HS-5 (cell line): ENCODE measurements at regions not wholly inside any gene's neighbourhood (a gene's known extent, or its start where the extent isn't known, plus 50 kb on each side); places are given as distances from the start of the nearest gene placed in this dataset.

Experiments
- DNase-seq: peaks from one replicate; pipeline ENCODE4 v3.0.0-alpha.2; 2012; ENCODE audit warnings: low read depth

DNA sequence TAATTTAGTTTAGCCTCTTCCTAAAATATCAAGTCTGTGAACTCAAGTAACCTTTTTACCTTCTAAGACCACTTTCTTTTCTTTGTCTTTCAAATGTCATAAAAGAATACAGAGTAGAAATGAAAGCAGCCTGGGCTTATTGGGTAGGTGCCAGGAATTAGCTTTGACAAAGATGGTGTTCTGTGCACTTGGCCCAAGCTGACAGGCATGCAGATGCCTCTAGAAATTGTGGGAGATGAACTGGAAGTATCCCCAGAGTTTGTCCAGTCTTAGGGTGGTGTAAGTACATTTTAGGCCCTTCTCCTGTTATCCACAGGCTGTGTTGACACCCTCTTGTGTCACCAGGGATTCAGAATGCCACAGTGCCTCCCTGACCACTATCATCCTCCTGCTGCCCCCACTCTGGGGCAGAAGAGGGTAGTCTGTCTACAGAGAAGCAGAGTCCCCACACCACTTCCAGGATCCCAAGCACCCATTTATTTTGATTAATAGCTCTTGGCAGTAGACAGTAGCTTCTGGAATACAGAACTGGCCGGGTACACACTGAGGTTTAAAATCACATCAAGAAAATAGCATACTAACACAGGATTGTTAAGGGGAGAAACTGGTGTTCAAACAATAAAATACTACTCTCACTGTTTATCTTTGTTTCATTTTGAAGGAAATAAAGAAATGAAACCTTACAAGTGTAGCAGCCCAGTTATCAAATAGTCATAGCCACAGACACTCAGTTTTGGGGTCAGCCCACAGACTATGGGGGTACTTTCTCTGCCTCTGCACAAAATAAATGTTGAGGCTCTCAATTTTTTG lies 343.2 kb downstream of the KCNRG start:
- no peak for DNase-seq

DNA sequence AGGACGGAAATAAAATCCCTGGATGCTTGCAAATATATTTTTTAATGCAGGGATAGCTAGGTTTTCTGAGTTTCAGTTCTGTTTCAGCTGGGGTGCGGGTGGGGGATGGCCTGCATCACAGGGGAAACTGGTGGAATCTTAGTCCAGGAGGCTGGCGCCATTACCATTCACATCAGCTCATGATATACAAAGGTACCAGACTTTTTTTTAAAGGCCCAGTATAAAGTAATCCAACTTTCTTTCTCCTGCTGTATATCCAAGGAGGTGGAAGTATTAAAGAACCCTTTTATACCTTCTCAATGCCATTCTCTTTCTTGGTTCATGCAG lies 343.8 kb downstream of the KCNRG start:
- no peak for DNase-seq

GRCh38 chr13:50359779-50360178 lies 344.5 kb downstream of the KCNRG start:
- no peak for DNase-seq

DNA sequence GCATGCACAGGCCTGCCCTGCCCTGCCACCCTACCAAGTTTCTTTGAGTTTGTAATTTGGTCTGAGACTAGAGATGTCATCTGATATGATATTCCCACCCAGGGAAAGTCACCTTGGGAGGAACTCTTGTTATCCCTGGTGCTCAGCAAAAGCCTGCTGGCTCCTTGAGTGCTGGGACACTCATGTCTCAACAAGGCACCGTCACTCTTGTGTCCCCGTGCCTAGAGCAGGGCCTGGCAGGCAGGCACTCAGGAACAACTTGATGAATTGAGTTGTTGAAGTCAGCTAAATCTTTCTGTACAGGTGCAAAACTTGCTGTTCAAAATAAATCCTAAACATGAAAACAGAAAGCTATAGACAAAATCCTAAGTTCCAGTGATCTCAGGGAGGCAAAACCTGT lies 345.4 kb downstream of the KCNRG start:
- DNase-seq: no peak

DNA sequence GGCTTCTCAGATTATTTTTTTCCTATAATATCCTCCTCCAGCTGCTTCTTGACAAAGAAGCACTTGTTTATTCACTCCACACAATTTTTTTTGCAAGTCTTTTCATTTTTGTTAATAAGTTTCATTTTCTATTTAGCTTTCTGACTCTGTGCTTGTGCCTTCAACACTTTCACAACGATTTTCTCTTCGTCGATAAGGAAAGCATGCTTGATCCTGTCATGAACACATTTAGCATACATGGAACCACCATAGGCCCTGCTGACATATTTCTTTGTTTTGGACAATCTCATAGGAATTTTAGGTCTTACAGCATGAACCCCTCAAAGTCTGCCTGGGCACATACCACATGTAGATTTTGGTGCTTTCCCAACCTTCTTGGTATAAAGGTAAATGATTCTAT lies 346.0 kb downstream of the KCNRG start:
- DNase-seq: no peak

DNA sequence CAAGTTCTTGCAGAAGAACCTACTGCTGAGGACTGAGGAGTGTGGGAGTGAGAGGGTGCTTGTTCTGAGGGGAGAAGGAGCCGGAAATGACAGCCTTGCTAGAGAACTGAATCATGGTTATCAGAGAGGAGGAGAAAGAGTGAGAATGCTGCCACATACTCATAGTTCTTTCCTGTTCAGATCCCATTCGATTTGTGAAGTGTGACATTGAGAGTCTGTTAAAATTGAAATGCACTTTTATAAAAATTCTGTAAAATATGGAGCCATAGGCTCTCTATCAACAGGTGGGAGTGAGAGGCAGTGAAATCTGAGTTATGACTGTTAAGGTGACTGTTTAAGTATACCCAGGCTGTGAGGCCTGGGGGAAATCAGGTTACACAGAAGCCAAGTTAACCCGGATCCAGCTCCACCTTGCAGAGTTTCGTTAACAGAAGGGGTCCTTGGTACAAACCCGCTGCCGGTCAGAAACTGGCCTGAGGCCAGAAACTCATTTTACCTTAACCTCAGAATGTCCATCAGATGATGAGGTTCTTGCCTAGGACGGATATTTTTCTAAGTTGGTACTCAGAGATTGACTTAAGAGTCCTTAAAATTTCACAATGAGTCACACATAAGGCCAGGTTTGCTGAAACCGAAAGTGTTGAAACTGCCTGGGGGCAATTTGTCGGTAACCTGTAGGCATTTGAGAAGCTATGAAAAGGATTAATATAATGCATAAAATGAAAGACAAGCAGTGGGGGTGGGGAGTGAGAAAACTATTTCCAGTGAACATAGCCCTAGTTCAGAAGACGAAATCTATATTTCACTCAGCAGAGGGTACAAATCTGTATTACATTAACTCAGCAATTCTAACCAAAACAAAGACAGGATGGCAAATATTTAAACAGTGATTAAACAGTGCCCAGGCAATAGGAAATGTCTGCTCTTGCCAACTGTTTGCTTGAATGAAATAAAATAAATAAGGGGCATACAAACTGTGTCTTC lies 350.5 kb downstream of the KCNRG start:
- DNase-seq: no peak

- DNase-seq: no peak
Measured at GRCh38 chr13:50366488-50367174, 351.4 kb downstream of the KCNRG start.

DNA sequence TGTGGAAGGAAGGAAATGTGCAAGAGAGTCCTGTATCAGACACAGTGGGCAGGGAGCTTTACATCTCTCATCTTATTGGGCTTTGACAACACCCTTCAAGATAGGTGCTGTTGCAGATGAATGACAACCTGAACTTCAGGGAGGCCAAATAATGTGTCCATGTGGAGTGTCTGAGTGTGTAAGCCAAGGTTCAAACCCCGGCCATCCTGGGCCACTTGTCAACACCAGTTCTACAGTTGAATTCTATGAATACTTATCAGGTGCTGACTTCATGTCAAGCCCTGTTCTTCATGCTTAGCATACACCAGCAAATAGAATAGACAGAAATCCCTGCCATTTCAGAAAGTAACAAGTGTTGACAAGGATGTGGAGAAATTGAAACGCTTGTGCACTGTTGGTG lies 354.4 kb downstream of the KCNRG start:
- DNase-seq: no peak

GRCh38 chr13:50370303-50370950 lies 355.2 kb downstream of the KCNRG start:
- no peak for DNase-seq

DNA sequence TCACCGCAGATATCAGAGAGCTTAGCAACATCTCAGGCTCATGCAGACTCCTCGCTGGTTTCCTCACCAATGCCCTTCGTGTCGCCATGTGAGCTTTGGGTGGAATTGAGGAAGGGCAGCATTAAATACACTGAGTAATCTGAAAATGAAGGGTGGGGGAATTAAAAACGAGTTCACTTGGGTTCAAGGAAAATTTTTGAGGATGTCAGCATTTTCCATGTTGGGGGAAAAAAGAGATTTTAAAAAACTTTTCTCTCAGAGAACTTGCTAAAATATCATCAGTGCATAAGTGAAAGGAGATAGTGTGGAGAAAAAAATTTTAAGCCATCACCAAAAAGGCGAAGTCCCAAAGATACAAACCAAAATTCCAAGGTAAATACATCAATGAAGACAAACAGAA lies 359.3 kb downstream of the KCNRG start:
- DNase-seq: no peak

DNA sequence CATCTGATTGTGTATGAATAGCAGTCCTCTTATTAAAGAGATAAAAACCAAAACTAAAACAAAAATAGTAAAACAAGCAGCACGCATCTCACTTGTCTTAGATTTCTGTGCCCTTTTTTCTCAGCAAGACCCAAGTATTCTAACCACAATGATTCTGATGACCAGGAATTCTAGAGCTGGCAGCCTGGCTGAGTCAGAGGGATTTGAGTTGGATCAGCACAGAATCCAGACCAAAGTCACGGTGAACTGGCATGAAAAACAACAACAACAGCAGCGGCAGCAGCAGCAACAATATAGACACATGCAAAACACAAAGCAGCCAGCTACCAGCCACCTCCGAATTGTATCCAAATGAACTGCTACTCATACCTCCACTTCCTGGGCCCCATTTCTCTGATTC lies 360.5 kb downstream of the KCNRG start:
- DNase-seq: no peak

- no peak for DNase-seq
Measured at GRCh38 chr13:50376895-50377575, 361.8 kb downstream of the KCNRG start.

DNA sequence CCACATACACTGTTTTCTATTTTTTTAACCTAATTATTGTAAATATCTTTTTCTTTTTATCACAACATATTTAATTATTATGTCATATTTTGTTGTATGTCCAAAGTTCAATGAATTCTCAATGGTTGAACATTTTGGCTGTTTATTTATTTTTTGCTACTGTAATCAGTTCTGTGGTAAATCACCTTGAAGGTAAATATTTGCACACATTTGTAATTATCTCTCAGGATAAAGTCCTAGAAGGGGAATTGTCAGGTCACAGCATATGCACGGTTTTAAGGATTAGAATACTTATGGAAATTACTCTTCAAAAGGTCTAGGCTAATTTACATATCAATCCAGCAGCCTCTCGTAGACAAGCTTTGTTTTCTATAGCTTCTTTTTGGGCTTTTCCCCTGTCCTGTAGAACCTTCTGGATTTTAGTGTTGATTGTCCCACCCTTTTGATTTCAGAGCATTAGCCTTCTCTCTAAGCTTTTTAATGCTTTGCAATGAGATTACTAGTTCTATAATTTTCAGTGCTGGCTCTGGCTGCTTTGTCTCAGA lies 362.6 kb downstream of the KCNRG start:
- no peak for DNase-seq

- DNase-seq: no peak
Measured at GRCh38 chr13:50378509-50379044, 363.3 kb downstream of the KCNRG start.

GRCh38 chr13:50379584-50379983 lies 364.3 kb downstream of the KCNRG start:
- DNase-seq: no peak

DNA sequence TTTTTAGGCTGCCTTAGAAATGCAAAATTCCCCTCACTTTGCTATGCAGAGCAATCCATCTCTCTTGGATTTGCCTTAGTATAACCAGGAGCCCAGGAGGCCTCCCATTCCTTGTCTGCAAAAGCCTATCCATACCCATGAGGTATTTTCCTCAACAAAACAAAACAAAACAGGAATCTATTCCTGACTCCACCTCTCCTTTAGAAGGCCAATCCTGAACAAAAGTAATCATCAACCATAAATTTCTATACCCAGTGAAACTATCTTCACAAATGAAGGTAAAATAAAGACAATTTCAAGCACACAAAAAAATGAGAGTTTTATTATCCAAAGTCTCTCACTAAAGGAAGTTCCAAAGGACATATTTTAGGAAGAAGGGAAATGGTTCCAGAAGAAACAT lies 365.7 kb downstream of the KCNRG start:
- no peak for DNase-seq

GRCh38 chr13:50382511-50382910 lies 367.3 kb downstream of the KCNRG start:
- DNase-seq: no peak

DNA sequence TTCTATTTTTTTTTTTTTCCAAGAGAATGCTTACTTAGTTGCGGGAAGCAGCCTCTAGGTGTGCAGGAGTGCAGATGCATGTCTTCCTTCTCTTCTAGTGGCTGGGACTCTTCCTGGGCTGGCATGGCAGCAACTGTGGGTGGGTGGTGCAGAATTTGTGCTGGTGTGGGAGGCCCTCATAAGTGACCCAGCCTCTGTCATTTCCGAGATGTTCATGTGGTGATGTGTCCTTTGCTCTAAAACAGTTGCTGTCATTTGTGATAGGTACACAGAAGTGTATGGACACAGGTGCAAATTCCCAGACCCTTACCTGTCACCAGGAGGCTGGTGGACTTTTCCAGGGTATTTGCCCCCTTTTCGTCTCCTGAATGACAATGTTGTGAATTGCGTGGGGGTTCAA lies 367.7 kb downstream of the KCNRG start:
- no peak for DNase-seq

DNA sequence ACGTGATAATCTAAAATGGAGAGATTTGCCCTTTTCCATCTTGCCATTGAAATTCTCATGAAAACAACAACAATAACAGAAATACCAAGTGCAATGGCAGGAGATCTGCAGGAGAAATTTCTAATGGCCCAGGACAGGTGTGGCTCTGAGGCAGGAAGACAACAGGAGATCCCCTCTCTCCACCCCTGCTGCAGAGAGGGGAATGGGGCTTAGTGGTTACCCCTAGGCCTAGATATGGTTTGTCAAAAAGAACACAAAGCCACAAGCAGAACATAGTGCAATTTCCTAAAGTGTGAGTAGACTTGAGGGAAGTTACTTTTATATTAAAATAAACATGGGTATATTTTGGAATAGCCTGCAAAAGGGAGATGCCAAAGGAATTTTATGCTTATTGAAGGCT lies 369.5 kb downstream of the KCNRG start:
- no peak for DNase-seq

- DNase-seq: no peak
Measured at GRCh38 chr13:50386541-50387050, 371.4 kb downstream of the KCNRG start.
